ENCODE measurements at regions not wholly inside any gene's neighbourhood (a gene's known extent, or its start where the extent isn't known, plus 50 kb on each side); places are given as distances from the start of the nearest gene placed in this dataset.
"Not testable (repeated sequence)": the region's sequence is repeated elsewhere in the genome, so short reads cannot be mapped to it uniquely, and the experiment has no call there.

- DNase-seq = no peak
These were observed 238.8 kb downstream of the IKZF2 start for GRCh38 chr2:212912445-212913103.

DNA sequence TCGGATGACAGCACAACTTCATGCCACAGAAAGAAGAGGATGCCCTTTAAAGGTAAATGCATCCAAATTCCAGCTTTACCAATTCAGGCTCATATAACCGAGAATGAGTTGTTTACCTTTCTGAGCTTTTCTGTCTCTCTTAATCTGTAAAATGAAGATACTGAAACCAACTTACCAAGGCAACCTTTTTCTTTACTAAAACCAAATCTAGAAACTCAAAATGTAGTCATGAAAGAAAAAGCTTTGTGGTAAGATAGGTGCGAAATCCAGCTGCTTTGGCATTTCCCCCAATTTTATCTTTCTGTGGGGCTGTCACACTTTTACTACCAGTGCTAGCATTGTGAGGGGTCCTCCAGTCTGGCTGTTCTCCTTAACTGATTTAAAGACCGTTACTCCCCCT is 240.4 kb downstream of the IKZF2 start:
- DNase-seq = no peak

DNA sequence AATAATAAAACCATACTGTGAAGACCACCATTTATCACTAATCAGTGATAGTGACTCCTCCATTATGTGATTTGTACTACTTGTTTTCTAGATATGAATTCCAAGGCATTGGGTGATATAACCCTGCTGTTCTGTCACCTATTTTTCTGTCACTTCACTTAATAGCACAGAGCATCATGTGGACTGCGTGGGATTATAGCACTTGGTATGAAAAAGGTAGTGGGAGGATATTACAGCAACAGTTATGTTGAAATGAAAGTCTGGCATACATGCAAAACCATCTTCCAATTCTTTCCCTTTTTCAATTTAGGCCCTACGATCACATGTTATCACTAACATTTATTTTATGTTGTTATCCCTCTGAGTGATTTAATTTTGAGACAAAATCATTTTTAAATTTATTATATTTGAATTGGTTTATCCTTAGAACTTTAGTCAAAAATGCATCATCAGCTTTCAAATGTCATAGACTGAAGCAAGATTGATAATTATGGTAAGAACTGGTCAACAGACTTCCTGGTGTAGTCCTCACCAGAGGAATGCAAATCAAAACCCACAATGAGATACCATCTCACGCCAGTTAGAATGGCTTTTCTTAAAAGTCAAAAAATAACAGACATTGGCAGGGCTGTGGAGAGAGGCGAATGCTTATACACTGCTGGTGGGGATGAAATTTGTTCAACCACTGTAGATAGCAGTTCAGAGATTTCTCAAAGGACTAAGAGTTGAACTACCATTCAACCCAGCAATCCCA is 242.6 kb downstream of the IKZF2 start:
- no peak for DNase-seq

DNA sequence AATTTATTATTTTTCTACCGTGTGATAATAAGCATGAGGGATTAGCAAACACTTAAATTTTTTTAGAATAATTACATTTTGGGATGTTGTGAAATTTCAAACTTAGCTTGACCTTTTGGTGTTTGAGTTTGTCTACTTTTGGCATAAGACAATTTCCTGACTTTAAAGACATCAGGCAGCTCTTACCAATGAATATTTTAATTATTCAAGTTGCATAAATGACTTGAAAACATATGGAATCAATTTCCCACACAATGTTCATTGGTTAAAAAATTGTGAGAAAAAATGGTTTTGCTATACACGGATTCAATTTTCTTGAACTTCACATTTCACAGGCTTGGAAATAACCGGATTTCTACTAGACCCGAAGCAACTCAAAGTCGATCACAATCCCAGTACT is 243.4 kb downstream of the IKZF2 start:
- no peak for DNase-seq

- DNase-seq = no peak
These were observed 244.8 kb downstream of the IKZF2 start for GRCh38 chr2:212906620-212907019.

- no peak for DNase-seq
These were observed 245.7 kb downstream of the IKZF2 start for GRCh38 chr2:212905640-212906201.

DNA sequence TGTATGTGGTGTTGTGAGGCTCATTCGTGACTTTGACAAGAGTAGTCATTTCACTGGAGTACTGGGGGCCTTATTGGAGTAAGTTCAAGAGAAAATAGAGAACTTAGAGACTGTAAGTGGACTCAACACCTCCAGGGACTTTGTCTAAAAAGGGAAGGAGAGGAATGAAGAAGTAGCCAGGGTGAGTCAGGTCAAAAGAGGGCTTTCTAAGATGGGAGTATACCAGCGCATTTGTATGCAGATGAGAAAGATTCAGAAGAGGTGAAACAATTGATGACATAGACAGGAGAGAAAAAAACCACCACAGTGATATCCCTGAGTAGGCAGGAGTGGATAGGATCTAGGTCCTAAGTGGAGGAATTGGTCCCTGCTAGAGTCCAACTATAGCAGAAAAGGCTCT is 246.8 kb downstream of the IKZF2 start:
- no peak for DNase-seq

- DNase-seq = no peak
These were observed 248.0 kb downstream of the IKZF2 start for GRCh38 chr2:212903413-212903812.

DNA sequence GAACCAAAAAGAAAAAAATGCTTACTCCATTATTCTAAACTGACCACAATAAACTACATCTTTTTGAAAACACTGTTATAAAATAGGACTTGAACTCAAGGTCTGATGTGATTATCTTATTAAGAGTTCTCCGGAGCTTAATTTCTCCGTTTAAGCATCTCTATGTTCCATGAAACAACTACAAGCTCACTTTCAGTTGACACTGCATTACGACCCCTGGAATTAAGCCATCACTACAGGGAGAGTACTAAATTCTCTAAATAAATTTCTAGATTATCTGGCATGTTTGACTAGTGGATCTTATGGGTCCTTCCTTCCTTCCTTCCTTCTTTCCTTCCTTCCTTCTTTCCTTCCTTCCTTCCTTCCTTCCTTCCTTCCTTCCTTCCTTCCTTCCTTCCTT is 249.0 kb downstream of the IKZF2 start:
- DNase-seq = no peak

DNA sequence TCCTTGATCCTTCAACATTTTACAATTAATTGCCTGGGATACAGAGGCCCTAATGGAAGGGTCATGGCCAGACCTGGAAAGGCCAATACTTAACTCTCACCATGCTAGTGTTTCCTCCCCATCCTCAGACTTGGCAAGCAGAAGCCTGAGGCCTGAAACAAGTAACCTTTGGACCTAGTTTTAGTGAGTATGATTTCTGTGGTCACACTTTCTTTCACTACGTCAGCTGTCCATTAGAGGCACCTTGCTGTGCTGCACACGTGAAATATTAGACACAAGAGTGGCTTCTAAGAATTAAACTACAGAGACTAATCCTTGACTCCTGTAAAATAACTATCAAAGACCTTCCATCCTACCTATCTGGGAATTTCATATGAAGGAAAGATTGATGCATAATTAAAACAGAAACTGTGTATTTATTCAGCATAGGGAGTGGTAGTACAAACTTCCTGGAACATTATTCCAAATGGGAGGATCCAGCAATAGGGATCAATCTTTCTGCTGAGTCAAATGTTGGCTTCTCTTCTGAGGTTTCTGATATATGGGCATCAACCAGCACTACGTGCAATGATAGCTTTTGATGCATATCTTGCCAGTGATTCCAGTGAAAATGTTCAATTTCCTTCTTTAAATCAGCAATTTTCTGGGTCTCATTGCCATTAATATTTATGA is 249.7 kb downstream of the IKZF2 start:
- no peak for DNase-seq

- no peak for DNase-seq
These were observed 250.7 kb downstream of the IKZF2 start for GRCh38 chr2:212900715-212901114.

DNA sequence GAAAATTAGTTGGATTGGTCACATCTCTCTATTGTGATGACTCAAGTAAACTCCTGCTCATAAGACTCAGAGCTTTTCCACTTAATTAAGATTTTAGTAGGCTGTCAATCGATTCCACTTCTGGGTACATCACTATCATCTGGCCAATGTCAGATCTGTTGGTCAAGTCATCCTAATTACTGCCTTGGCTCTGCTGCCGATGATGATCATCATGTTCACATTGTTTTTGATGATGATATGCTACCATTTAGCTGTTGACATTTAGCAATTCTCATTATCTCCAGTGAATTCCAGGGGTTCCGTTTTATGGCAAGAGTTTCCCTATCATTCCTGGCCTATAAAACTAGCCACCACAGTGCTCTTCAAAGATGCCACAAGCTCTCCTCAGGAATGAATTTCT is 253.4 kb downstream of the IKZF2 start:
- DNase-seq = no peak

DNA sequence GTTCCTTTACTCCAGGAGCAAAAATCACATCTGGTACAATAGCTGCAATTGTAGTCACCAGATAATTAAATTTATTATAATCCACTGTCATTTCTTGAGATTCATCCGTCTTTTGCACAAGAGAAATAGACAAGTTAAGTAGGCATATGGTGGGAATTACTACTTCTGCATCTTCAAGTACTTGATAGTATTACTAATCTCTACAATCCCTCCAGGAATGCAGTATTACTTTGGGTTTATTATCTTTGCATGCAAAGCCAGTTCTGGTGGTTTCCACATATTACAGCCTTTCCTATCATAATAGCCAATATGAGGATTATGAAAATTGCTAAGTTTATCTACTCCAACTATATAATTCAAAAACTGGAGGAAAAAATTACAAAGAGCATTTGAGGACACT is 254.1 kb downstream of the IKZF2 start:
- DNase-seq = no peak

DNA sequence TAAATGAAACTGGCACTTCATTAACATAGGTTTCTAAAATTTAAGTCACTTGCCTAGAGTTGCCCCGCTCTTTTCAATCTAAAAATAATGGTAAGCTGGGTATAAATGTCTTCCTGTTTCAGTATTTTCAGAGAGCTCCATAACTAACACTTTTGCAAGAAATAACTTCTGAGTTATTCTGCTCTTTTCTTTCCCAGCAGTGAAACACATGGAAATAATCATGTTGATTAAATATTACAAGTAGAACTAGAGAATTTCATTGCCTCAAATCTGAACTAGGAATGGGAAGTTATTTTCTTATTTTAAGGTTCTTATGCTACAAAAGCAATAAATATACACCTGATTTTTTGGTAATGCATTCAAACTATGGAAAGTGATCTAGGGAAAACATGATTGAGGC is 257.4 kb downstream of the IKZF2 start:
- DNase-seq = no peak

DNA sequence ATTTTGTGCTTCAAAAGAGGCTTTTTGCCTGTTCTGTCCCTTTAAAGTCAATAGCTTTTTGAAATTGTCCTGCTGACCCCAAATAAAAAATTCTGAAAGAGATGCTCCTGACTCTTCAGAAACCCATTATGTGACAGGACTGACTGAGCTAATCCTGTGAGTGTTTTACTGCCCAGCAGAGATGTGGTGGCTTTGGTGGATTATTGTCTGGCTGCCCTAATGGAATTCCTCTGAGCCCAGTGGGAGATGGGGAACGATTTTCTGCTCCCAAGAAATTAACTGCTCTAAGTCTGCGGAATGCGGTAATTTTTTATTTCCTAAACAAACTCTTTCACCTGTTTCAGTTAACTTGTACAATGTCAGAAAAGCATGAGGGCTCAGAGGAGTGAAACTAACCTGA is 258.2 kb downstream of the IKZF2 start:
- no peak for DNase-seq

DNA sequence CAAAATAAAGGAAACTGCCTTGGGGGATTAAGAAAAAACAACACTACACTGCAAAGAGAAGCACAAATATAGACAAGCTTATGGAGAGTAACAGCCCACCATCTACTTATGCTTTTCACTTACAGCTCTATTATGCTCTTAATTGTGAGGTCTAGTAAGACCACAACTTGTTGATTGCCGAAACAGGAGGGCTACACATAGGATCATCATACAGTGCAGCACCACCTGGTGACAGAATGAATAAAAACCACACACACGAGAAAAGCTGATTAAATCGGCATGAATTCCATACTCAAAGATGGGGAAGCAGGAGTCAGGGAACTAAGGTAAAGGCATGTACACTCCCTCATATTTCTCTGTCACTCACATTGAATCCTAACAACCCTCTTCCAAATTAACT is 259.2 kb downstream of the IKZF2 start:
- DNase-seq = no peak

DNA sequence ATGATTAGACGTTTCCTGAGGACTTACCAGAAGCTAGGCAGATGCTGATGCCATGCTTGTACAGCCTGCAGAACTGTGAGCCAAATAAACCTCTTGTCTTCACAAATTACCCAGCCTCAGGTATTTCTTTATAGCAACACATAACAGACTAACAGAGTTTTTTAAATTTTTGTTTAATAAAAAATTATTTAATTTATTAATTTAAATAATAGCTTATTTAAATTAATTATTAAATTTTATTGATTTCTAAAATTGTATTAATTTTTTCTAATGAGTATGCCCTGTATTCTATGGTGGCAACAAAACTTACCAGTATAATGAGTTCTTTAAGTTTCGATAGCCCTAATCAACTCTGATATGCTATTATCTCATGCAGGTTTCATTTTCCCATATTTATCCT is 259.8 kb downstream of the IKZF2 start:
- DNase-seq = no peak

DNA sequence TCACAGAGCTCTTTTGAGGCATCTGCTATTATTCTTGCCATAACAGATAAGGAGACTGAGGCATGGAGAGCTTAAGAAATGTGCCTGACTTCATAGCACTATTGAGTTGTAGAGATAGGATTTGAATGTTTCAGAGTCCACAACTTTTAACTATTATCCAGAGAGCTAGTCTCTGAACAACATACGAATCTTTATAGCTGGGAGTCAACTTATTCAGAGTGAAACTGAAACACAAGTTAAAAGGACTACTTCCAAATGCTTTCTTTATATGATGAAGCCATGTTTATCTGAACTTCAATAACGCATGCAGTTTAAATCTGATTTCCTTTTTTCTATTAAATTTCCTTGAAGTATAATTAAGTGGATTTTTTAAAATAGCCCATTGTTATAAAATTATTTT is 268.8 kb downstream of the IKZF2 start:
- DNase-seq = no peak

DNA sequence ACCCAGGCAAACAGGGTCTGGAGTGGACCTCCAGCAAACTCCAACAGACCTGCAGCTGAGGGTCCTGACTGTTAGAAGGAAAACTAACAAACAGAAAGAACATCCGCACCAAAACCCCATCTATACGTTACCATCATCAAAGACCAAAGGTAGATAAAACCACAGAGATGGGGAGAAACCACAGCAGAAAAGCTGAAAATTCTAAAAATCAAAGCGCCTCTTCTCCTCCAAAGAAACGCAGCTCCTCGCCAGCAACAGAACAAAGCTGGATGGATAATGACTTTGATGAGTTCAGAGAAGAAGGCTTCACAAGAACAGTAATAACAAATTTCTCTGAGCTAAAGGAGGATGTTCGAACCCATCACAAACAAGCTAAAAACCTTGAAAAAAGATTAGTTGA is 274.9 kb downstream of the IKZF2 start:
- DNase-seq = not testable (repeated sequence)

GRCh38 chr2:212875950-212876349 is 275.5 kb downstream of the IKZF2 start:
- DNase-seq = not testable (repeated sequence)

GRCh38 chr2:212873256-212873655 is 278.2 kb downstream of the IKZF2 start:
- no peak for DNase-seq

GRCh38 chr2:212871597-212871996 is 279.8 kb downstream of the IKZF2 start:
- DNase-seq = no peak

DNA sequence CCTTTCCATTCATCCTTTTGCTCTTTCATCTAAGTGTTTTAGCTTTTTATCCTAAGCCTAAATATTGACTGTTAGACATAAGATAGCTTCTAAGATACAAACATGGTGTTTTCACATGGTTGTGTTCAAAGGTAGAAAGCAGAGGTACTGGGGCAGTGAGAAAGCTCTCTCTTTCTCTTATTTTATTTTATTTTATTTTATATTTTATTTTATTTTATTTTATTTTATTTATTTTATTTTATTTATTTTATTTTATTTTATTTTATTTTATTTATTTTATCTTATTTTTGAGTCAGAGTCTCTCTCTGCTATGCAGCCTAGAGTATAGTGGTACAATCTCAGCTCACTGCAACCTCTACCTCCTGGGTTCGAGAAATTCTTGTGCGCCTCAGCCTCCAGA is 287.2 kb downstream of the IKZF2 start:
- DNase-seq = no peak

DNA sequence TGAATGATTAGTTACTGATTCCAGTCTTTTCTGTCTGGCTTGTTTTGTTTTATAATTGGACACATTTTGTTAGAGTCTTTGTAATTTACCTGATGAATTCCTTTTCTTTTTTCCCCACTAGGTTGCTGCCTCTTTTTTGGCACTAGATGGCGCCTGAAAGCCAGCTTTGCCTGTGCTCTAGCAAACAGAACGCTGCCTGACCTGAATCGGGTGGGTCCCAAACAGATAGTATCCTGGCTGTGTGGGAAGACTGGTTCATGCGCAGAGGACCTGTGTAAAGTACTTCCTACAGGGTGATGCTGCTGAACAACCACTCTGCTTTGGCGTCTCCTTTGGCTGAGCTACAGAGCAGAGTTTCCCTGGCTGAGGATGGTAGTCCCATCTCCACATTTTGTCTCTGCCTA is 288.2 kb downstream of the IKZF2 start:
- no peak for DNase-seq

Data from activated naive CD4-positive, alpha-beta T cell (primary cell).